Stimulated activated memory B cell treated with anti-CD40 and anti-IgM and Interleukin-4, amounts not matched to agents 10 μg/mL and 1 μg/mL and 100 μg/mL, for 72 hours (primary cell): ENCODE measurements at regions not wholly inside any gene's neighbourhood (a gene's known extent, or its start where the extent isn't known, plus 50 kb on each side); places are given as distances from the start of the nearest gene placed in this dataset.

Experiments
- ATAC-seq: fragments of 150-1000 bp; cut with Tn5 transposase; 2 replicates; pipeline ENCODE4 v1.10.0; 2021
- H3K27ac Mint-ChIP-seq: one replicate; pipeline ENCODE4 v1.8.0; 2022; ENCODE audit warnings: mild to moderate bottlenecking, mixed read lengths
- H3K27me3 Mint-ChIP-seq: one replicate; pipeline ENCODE4 v1.8.0; 2022; ENCODE audit warnings: mixed read lengths
- H3K36me3 Mint-ChIP-seq: one replicate; pipeline ENCODE4 v1.8.0; 2022; ENCODE audit warnings: mixed read lengths
- H3K4me1 Mint-ChIP-seq: one replicate; pipeline ENCODE4 v1.8.0; 2022; ENCODE audit warnings: mixed read lengths
- H3K4me3 Mint-ChIP-seq: one replicate; pipeline ENCODE4 v1.8.0; 2022; ENCODE audit warnings: mild to moderate bottlenecking, moderate library complexity, mixed read lengths
- H3K9me3 Mint-ChIP-seq: one replicate; pipeline ENCODE4 v1.8.0; 2022; ENCODE audit warnings: mixed read lengths

- Mint-ChIP-seq H3K4me1 (no peaks in the 10 kb centered on the region), H3K36me3 (no peaks in the 10 kb centered on the region), H3K9me3 (peaks cover 5% of the 10 kb centered on the region), H3K27ac (no peak overlapping the region), H3K27me3 (no peaks in the 10 kb centered on the region), H3K4me3 (no peak overlapping the region)
- no peak for ATAC-seq
These were observed 509.2 kb downstream of the CETN3 start for GRCh38 chr5:89900346-89900745.

DNA sequence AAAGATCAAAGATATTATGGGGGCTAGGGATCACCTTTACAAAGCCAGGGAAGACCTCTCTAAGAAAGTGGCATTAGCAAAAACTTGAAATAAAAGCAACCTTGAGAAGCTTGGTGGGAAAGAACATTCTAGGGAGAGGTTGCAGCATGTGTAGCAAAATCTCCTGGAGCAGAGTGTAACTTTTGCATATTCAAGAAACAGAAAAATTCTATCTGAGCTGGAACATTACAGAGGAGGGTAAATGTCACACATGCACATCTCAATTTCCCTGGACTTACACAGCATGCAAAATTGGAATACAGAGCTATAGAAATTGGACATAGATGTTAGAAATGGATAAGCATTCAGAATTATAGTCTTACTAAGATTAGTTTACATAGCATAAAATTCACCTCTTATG is 510.0 kb downstream of the CETN3 start:
- Mint-ChIP-seq H3K27ac (no peak overlapping the region), H3K4me1 (no peaks in the 10 kb centered on the region), H3K36me3 (no peaks in the 10 kb centered on the region), H3K27me3 (no peaks in the 10 kb centered on the region), H3K9me3 (peaks cover 9% of the 10 kb centered on the region), H3K4me3 (no peak overlapping the region)
- ATAC-seq: no peak

DNA sequence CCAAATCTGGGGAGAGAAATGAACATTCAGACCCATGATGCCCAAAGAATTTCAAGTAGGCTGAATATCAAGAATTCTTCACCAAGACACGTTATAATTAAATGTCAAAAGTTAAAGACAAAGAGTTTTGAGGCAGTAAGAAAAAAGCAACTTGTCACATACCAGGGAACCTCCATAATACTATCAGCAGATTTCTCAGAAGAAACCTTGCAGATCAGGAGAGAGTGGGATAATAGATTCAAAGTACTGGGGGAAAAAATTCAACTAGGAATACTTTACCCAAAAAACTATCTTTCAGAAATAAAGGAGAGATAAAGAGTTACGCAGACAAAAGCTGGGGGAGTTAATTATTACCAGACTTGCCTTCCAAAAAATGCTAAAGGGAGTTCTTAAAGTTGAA is 516.0 kb downstream of the CETN3 start:
- H3K4me1 Mint-ChIP-seq: no peaks in the 10 kb centered on the region
- peaks cover 10% of the 10 kb centered on the region for H3K36me3 Mint-ChIP-seq
- H3K4me3 Mint-ChIP-seq: no peak overlapping the region
- ATAC-seq: no peak
- H3K9me3 Mint-ChIP-seq: peaks cover 29% of the 10 kb centered on the region
- no peak overlapping the region for H3K27ac Mint-ChIP-seq
- H3K27me3 Mint-ChIP-seq: no peaks in the 10 kb centered on the region

- Mint-ChIP-seq H3K27ac (no peak overlapping the region), H3K36me3 (no peaks in the 10 kb centered on the region), H3K4me3 (no peak overlapping the region), H3K9me3 (no peaks in the 10 kb centered on the region), H3K4me1 (peaks cover 5% of the 10 kb centered on the region), H3K27me3 (no peaks in the 10 kb centered on the region)
- ATAC-seq: no peak
These were observed 523.9 kb downstream of the CETN3 start for GRCh38 chr5:89885670-89886069.

- peaks cover 5% of the 10 kb centered on the region for H3K4me1 Mint-ChIP-seq
These were observed 525.6 kb downstream of the CETN3 start for GRCh38 chr5:89883967-89884366.

GRCh38 chr5:89878140-89879132 is 531.1 kb downstream of the CETN3 start:
- Mint-ChIP-seq H3K9me3 (no peaks in the 10 kb centered on the region), H3K4me1 (no peaks in the 10 kb centered on the region), H3K36me3 (no peaks in the 10 kb centered on the region), H3K27me3 (no peaks in the 10 kb centered on the region), H3K4me3 (no peak overlapping the region), H3K27ac (no peak overlapping the region)
- ATAC-seq: no peak

More at GRCh38 chr5:89883967-89884366, 525.6 kb downstream of the CETN3 start:
- H3K27ac Mint-ChIP-seq: no peak overlapping the region
- no peaks in the 10 kb centered on the region for H3K27me3 Mint-ChIP-seq
- H3K9me3 Mint-ChIP-seq: no peaks in the 10 kb centered on the region
- ATAC-seq: no peak
- no peaks in the 10 kb centered on the region for H3K36me3 Mint-ChIP-seq
- H3K4me3 Mint-ChIP-seq: no peak overlapping the region

DNA sequence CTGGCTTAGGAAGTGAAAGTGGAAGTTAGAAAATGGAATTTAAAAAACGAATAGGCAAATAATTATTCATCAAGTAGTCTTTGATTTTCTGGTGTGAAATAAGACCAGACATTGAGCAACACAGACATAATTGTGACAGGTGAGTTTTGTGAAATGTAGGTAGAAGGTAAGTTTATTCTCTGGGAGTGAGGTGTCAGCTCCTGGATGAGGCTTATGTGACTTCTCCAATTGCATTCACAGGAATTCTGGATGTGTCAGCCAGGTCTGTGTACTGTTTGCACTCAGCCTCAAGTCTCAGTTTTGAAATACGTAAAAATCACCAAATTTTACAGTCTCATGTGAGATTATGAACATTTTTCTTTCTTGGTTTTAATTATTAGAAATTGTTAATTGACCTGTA is 537.6 kb downstream of the CETN3 start:
- peak overlapping the region; percentile 60 for H3K27ac Mint-ChIP-seq
- no peak overlapping the region for H3K4me3 Mint-ChIP-seq
- no peak for ATAC-seq
- H3K9me3 Mint-ChIP-seq: no peaks in the 10 kb centered on the region
- no peaks in the 10 kb centered on the region for H3K27me3 Mint-ChIP-seq
- peaks cover 9% of the 10 kb centered on the region for H3K4me1 Mint-ChIP-seq
- H3K36me3 Mint-ChIP-seq: no peaks in the 10 kb centered on the region

DNA sequence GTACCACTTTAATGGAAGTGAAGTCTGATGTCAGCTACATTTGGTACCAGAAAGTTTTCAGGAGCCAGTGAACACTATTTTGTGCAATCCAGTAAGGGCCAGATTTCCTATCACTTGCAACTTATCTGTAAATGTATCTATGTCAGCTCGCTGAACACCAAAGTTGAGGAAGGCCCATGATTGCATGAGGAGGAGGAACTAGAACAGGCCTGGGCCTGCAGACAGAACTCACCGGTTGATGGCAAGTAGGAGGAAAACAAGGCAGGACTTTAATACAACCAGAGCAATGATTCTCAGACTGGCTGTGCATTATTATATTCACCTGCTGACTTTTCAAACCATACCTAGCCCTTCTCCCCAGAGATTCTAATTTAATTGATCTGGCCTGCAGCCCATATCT is 540.2 kb downstream of the CETN3 start:
- no peaks in the 10 kb centered on the region for H3K27me3 Mint-ChIP-seq
- ATAC-seq: no peak
- no peak overlapping the region for H3K27ac Mint-ChIP-seq
- peaks cover 9% of the 10 kb centered on the region for H3K4me1 Mint-ChIP-seq
- no peak overlapping the region for H3K4me3 Mint-ChIP-seq
- no peaks in the 10 kb centered on the region for H3K36me3 Mint-ChIP-seq
- H3K9me3 Mint-ChIP-seq: no peaks in the 10 kb centered on the region

DNA sequence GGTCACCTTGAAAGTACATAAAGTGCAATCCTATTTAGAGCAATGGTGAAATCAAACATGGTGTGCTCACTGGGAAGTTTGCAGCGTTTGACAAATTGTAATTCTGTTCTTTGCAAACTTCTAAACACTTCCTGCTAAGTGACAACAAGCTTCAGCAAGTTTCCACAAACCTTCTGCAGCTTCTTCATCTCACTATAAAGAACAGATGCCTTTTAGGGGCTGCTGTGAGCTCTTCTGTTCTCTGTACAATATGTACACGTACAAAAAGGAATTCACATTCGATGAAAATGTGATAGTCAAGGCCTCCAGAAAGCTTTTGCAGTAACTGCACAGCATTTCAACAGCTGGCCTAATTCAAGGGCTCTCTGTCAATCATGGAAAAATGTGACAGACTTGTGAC is 543.1 kb downstream of the CETN3 start:
- Mint-ChIP-seq H3K27ac (peak overlapping the region; percentile 27), H3K4me3 (no peak overlapping the region), H3K9me3 (no peaks in the 10 kb centered on the region), H3K4me1 (peaks cover 3% of the 10 kb centered on the region), H3K36me3 (no peaks in the 10 kb centered on the region), H3K27me3 (no peaks in the 10 kb centered on the region)
- ATAC-seq: no peak

DNA sequence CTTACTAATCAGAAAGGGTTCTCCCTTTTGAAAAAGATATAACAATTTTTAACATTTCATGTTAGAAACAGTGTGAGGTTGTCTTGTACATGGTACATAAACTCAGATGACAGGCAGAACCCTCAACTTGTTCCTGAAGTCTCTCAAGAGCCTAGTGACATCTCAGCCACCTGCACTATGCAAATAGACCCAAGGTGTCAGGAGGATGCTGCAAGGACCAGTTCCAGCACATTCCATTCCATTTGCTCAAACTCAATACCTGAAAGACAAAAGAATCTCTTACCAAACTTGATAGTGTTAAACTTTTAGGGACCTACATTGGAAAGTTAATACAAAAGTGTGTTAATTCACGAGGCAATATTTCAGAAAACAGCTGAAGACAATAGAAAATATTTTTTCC is 544.6 kb downstream of the CETN3 start:
- Mint-ChIP-seq H3K9me3 (no peaks in the 10 kb centered on the region), H3K27ac (no peak overlapping the region), H3K4me1 (no peaks in the 10 kb centered on the region), H3K36me3 (no peaks in the 10 kb centered on the region), H3K27me3 (no peaks in the 10 kb centered on the region), H3K4me3 (no peak overlapping the region)
- no peak for ATAC-seq

- H3K4me1 Mint-ChIP-seq: no peaks in the 10 kb centered on the region
- no peak overlapping the region for H3K27ac Mint-ChIP-seq
- peaks cover 3% of the 10 kb centered on the region for H3K9me3 Mint-ChIP-seq
- ATAC-seq: no peak
- no peak overlapping the region for H3K4me3 Mint-ChIP-seq
- no peaks in the 10 kb centered on the region for H3K27me3 Mint-ChIP-seq
- H3K36me3 Mint-ChIP-seq: no peaks in the 10 kb centered on the region
These were observed 551.8 kb downstream of the CETN3 start for GRCh38 chr5:89857790-89858189.

- Mint-ChIP-seq H3K27me3 (no peaks in the 10 kb centered on the region), H3K9me3 (peaks cover 3% of the 10 kb centered on the region), H3K4me1 (peaks cover 11% of the 10 kb centered on the region), H3K36me3 (no peaks in the 10 kb centered on the region), H3K27ac (no peak overlapping the region), H3K4me3 (no peak overlapping the region)
- ATAC-seq: no peak
These were observed 554.1 kb downstream of the CETN3 start for GRCh38 chr5:89855417-89855816.

- no peak for ATAC-seq
- Mint-ChIP-seq H3K9me3 (no peaks in the 10 kb centered on the region), H3K27me3 (no peaks in the 10 kb centered on the region), H3K4me3 (no peak overlapping the region), H3K36me3 (no peaks in the 10 kb centered on the region), H3K4me1 (peaks cover 11% of the 10 kb centered on the region), H3K27ac (peak overlapping the region; percentile 28)
These were observed 557.6 kb downstream of the CETN3 start for GRCh38 chr5:89851911-89852310.

- H3K36me3 Mint-ChIP-seq: no peaks in the 10 kb centered on the region
- peak overlapping the region; percentile 28 for H3K27ac Mint-ChIP-seq
- no peaks in the 10 kb centered on the region for H3K27me3 Mint-ChIP-seq
- H3K4me3 Mint-ChIP-seq: no peak overlapping the region
- ATAC-seq: no peak
- H3K4me1 Mint-ChIP-seq: peaks cover 11% of the 10 kb centered on the region
- no peaks in the 10 kb centered on the region for H3K9me3 Mint-ChIP-seq
These were observed 559.1 kb downstream of the CETN3 start for GRCh38 chr5:89850513-89850865.

GRCh38 chr5:89849830-89850512 is 559.6 kb downstream of the CETN3 start:
- Mint-ChIP-seq H3K9me3 (no peaks in the 10 kb centered on the region), H3K4me1 (peaks cover 11% of the 10 kb centered on the region), H3K27ac (peak overlapping the region; percentile 28), H3K4me3 (no peak overlapping the region), H3K36me3 (no peaks in the 10 kb centered on the region), H3K27me3 (no peaks in the 10 kb centered on the region)
- ATAC-seq: no peak

- Mint-ChIP-seq H3K36me3 (no peaks in the 10 kb centered on the region), H3K4me3 (no peak overlapping the region), H3K9me3 (no peaks in the 10 kb centered on the region), H3K4me1 (peaks cover 11% of the 10 kb centered on the region), H3K27me3 (no peaks in the 10 kb centered on the region), H3K27ac (no peak overlapping the region)
- no peak for ATAC-seq
These were observed 561.8 kb downstream of the CETN3 start for GRCh38 chr5:89847743-89848142.
